A673 (cell line): ENCODE measurements at regions not wholly inside any gene's neighbourhood (a gene's known extent, or its start where the extent isn't known, plus 50 kb on each side); places are given as distances from the start of the nearest gene placed in this dataset.

Experiments
- EZH2 ChIP-seq: fragments of 200-600 bp; sonication (generic); IDR thresholded peaks from 2 replicates; pipeline ENCODE4 v1.6.1; 2017; ENCODE audit warnings: borderline replicate concordance, low read depth, mild to moderate bottlenecking, mixed read lengths, antibody characterized with exemption, low read length; ENCODE audit not compliant: poor library complexity, severe bottlenecking
- TF ChIP-seq, protein P1 (sequence below): fragments of 300-800, 200-600 bp; sonication (generic); conservative IDR thresholded peaks from 2 replicates; pipeline ENCODE4 v1.5.1; 2017; ENCODE audit warnings: low read depth, mild to moderate bottlenecking, antibody characterized with exemption, low read length, moderate library complexity, mixed read lengths

- no peak for TF ChIP-seq EZH2
- TF ChIP-seq, protein P1, sequence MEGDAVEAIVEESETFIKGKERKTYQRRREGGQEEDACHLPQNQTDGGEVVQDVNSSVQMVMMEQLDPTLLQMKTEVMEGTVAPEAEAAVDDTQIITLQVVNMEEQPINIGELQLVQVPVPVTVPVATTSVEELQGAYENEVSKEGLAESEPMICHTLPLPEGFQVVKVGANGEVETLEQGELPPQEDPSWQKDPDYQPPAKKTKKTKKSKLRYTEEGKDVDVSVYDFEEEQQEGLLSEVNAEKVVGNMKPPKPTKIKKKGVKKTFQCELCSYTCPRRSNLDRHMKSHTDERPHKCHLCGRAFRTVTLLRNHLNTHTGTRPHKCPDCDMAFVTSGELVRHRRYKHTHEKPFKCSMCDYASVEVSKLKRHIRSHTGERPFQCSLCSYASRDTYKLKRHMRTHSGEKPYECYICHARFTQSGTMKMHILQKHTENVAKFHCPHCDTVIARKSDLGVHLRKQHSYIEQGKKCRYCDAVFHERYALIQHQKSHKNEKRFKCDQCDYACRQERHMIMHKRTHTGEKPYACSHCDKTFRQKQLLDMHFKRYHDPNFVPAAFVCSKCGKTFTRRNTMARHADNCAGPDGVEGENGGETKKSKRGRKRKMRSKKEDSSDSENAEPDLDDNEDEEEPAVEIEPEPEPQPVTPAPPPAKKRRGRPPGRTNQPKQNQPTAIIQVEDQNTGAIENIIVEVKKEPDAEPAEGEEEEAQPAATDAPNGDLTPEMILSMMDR = no peak
Observed at GRCh38 chr4:137866671-137867070, 334.4 kb upstream of the PCDH18 start.
